Stomach (tissue), 8 donors: ENCODE measurements at regions not wholly inside any gene's neighbourhood (a gene's known extent, or its start where the extent isn't known, plus 50 kb on each side); places are given as distances from the start of the nearest gene placed in this dataset.
A peak's percentile ranks its signal among the peaks of the same experiment; 100 is the strongest.

ENCODE experiments used
- DNase-seq, 2 donors: peaks; one replicate each; pipeline versions ENCODE4 v3.0.0 to v3.0.0-alpha.2; 2013 to 2019
- H3K27ac ChIP-seq, 5 donors: fragments of 200-600 bp in 4 of 5; sonication (generic) in 4 of 5; one replicate each; pipeline ENCODE4 v1.5.1; 2013 to 2019; ENCODE audit warnings: mild to moderate bottlenecking in 1 of 5, moderate library complexity in 1 of 5
- H3K27me3 ChIP-seq, 3 donors: fragments of 200-600 bp; sonication (generic); one replicate each; pipeline ENCODE4 v1.5.1; 2017 to 2019; ENCODE audit warnings: mixed run types in 1 of 3
- H3K36me3 ChIP-seq, 4 donors: fragments of 200-600 bp; sonication (generic); 1 replicate in 3 of 4; 2 replicates in 1 of 4; pipeline ENCODE4 v1.5.1; 2016 to 2019
- H3K4me1 ChIP-seq, 4 donors: fragments of 200-600 bp; sonication (generic); one replicate each; pipeline ENCODE4 v1.5.1; 2016 to 2019
- H3K4me3 ChIP-seq, 4 donors: fragments of 200-600 bp; sonication (generic) in 3 of 4; one replicate each; pipeline ENCODE4 v1.5.1; 2016 to 2019; ENCODE audit warnings: mild to moderate bottlenecking in 1 of 4
- H3K9me3 ChIP-seq, 4 donors: fragments of 200-600 bp; sonication (generic); one replicate each; pipeline ENCODE4 v1.5.1; 2016 to 2019
- CTCF ChIP-seq, 7 experiments: fragments of 450-650 bp in 4 of 7; fragments of 200-600 bp in 3 of 7; sonication (generic) in 3 of 7; IDR thresholded peaks; one replicate each; pipeline ENCODE4 v1.5.1; 2016 to 2019; ENCODE audit warnings: antibody characterized with exemption in 7 of 7, control low read depth in 2 of 7, mild to moderate bottlenecking in 1 of 7
- EP300 ChIP-seq: sonication (generic); formaldehyde crosslinking; IDR thresholded peaks from one replicate; pipeline ENCODE4 v1.6.1; 2017; ENCODE audit warnings: antibody characterized with exemption
- POLR2A ChIP-seq, 4 donors: fragments of 450-650 bp; IDR thresholded peaks; one replicate each; pipeline ENCODE4 v1.6.1; 2016; ENCODE audit warnings: antibody characterized with exemption in 4 of 4, control low read depth in 2 of 4, mild to moderate bottlenecking in 1 of 4, moderate library complexity in 1 of 4
- POLR2AphosphoS5 ChIP-seq, 3 donors: sonication (generic); formaldehyde crosslinking; IDR thresholded peaks; one replicate each; pipeline ENCODE4 v1.6.1; 2016; ENCODE audit warnings: antibody characterized with exemption in 3 of 3
- WGBS, 5 donors: extraction: QIAGEN DNeasy Blood & Tissue Kit in 3 of 5; methylation state at CpG; one replicate each; pipeline versions ENCODE4 v1.1.5 to v1.1.7; 2013 to 2018; 5-methylcytosine and 5-hydroxymethylcytosine counted together
- intact Hi-C: fragments of 100-400 bp; cut with DNase I; formaldehyde crosslinking; loops from one replicate; pipeline ENCODE4 v1.15.1; 2023; ENCODE audit warnings: low total_unique reads
- donor health status: healthy with polysubstance abuse.
- donor health status: Bipolar disorder and iron deficiency.
- donor health status: healthy.

- no peaks in the 10 kb centered on the region for H3K36me3 ChIP-seq
- H3K9me3 ChIP-seq: no peaks in the 10 kb centered on the region
- no peaks in the 10 kb centered on the region for H3K4me1 ChIP-seq
- DNase-seq: peak in 1 of 2 donors; percentile 80
- 2 to 11% (median 6%) methylated on average over 3 of the region's 3 CpGs for WGBS, 5 donors
- no peaks in the 10 kb centered on the region for H3K27me3 ChIP-seq
- TF ChIP-seq POLR2AphosphoS5 (IDR thresholded peaks at IDR 0.05) (no peak), CTCF (IDR thresholded peaks at IDR 0.05) (peak in 3 of 7 experiments; percentile 9 to 29 (median 16)), POLR2A (IDR thresholded peaks at IDR 0.05) (no peak), EP300 (no peak)
- H3K27ac ChIP-seq: no peak overlapping the region
- H3K4me3 ChIP-seq: no peak overlapping the region
- intact Hi-C loops: no loop called here
Measured at GRCh38 chr12:45130881-45131281, 80.0 kb upstream of the DBX2 start.

GRCh38 chr12:45131506-45131905, 80.6 kb upstream of the DBX2 start:
- DNase-seq: peak in 1 of 2 donors; percentile 3
- no peak overlapping the region for H3K4me3 ChIP-seq
- no peak overlapping the region for H3K27ac ChIP-seq
- H3K27me3 ChIP-seq: no peaks in the 10 kb centered on the region
- H3K9me3 ChIP-seq: no peaks in the 10 kb centered on the region
- intact Hi-C loops: no loop called here
- no peaks in the 10 kb centered on the region for H3K4me1 ChIP-seq
- H3K36me3 ChIP-seq: no peaks in the 10 kb centered on the region
- TF ChIP-seq EP300 (no peak), CTCF (IDR thresholded peaks at IDR 0.05) (no peak), POLR2A (IDR thresholded peaks at IDR 0.05) (no peak)

GRCh38 chr12:45138609-45139008, 77.3 kb upstream of the ANO6 start:
- 23 to 34% (median 27%) methylated on average over 2 of the region's 2 CpGs for WGBS, 5 donors
- no peaks in the 10 kb centered on the region for H3K36me3 ChIP-seq
- TF ChIP-seq EP300 (no peak), CTCF (IDR thresholded peaks at IDR 0.05) (no peak), POLR2AphosphoS5 (IDR thresholded peaks at IDR 0.05) (no peak), POLR2A (IDR thresholded peaks at IDR 0.05) (no peak)
- no peak overlapping the region for H3K27ac ChIP-seq
- no peaks in the 10 kb centered on the region for H3K9me3 ChIP-seq
- intact Hi-C loops: no loop called here
- no peak for DNase-seq
- H3K4me1 ChIP-seq: no peaks in the 10 kb centered on the region
- H3K27me3 ChIP-seq: no peaks in the 10 kb centered on the region
- no peak overlapping the region for H3K4me3 ChIP-seq

- H3K27me3 ChIP-seq: no peaks in the 10 kb centered on the region
- H3K9me3 ChIP-seq: peaks cover 0 to 18% (median 8%) of the 10 kb centered on the region in 4 donors
- 71 to 94% (median 81%) methylated on average over 1 of the region's 1 CpG; no CpG with 5 or more reads in 1 of the 5 donors for WGBS, 5 donors
- H3K27ac ChIP-seq: no peak overlapping the region
- intact Hi-C loops: no loop called here
- no peaks in the 10 kb centered on the region for H3K4me1 ChIP-seq
- DNase-seq: no peak
- no peak overlapping the region for H3K4me3 ChIP-seq
- H3K36me3 ChIP-seq: no peaks in the 10 kb centered on the region
- no peak for TF ChIP-seq POLR2AphosphoS5 (IDR thresholded peaks at IDR 0.05)
- TF ChIP-seq EP300: no peak
- TF ChIP-seq CTCF (IDR thresholded peaks at IDR 0.05): no peak
- TF ChIP-seq POLR2A (IDR thresholded peaks at IDR 0.05): no peak
Measured at GRCh38 chr12:45148006-45148405, 67.9 kb upstream of the ANO6 start.
